HepG2 (cell line): ENCODE measurements at regions not wholly inside any gene's neighbourhood (a gene's known extent, or its start where the extent isn't known, plus 50 kb on each side); places are given as distances from the start of the nearest gene placed in this dataset.

Experiments
- ATAC-seq: fragments of 200-7000 bp; cut with Tn5 transposase; 3 replicates; pipeline ENCODE4 v1.9.1; 2020; ENCODE audit warnings: mild to moderate bottlenecking, moderate library complexity
- BruUV-seq: library from RNA; stranded (reverse); fragments of 400-500 nt; replicated peaks from 2 replicates; lab custom pipeline; 2021; lab: Mats Ljungman, UMichigan
- CTCF ChIA-PET: fragments of 300-600 bp; formaldehyde crosslinking; extraction: SDS; loops from one replicate; lab custom pipeline; 2021; ENCODE audit warnings: low total read pairs, inconsistent platforms, low intra/inter-chr PET ratio; lab: Yijun Ruan, JAX
- POLR2A ChIA-PET: fragments of 350-600 bp; sonication (Branson Sonifier 250); formaldehyde crosslinking; loops from one replicate; lab custom pipeline; 2020; ENCODE audit warnings: antibody characterized with exemption, inconsistent platforms; lab: Yijun Ruan, JAX
- DNase-seq: peaks from one replicate; pipeline ENCODE4 v3.0.0-alpha.2; 2015; ENCODE audit warnings: low spot score
- FAIRE-seq: peaks from 3 replicates; lab custom pipeline; 2011; peaks lifted over from hg19 to GRCh38; lab: Jason Lieb, UNC
- H2AFZ ChIP-seq: one replicate; pipeline ENCODE4 v1.6.1; 2011; ENCODE audit warnings: low read length, inconsistent platforms
- H3K27ac ChIP-seq: fragments of 300-600 bp; 3 replicates; pipeline ENCODE4 v1.8.0; 2011; ENCODE audit warnings: mixed run types, mild to moderate bottlenecking, mixed read lengths, low read length, inconsistent platforms; ENCODE audit not compliant: insufficient read depth; ENCODE audit errors: extremely low read length
- H3K27me3 ChIP-seq, 2 experiments: fragments of 200-600 bp in 1 of 2; 2 replicates in 1 of 2; 3 replicates in 1 of 2; pipeline versions ENCODE4 v1.6.0 to v1.8.0; 2011; ENCODE audit warnings: low read length in 2 of 2, mild to moderate bottlenecking in 2 of 2, moderate library complexity in 2 of 2, inconsistent platforms in 1 of 2; ENCODE audit not compliant: insufficient read depth in 2 of 2, control insufficient read depth in 1 of 2
- H3K36me3 ChIP-seq, 2 experiments: fragments of 200-600 bp in 1 of 2; replicated peaks in 1 of 2; 2 replicates in 1 of 2; 3 replicates in 1 of 2; pipeline versions ENCODE4 v1.5.1 to v1.8.0; 2011; ENCODE audit warnings: low read length in 2 of 2, inconsistent platforms in 1 of 2; ENCODE audit not compliant: insufficient read depth in 2 of 2, control insufficient read depth in 1 of 2
- H3K4me1 ChIP-seq: 2 replicates; pipeline ENCODE4 v1.5.1; 2012; ENCODE audit warnings: low read length, inconsistent platforms; ENCODE audit not compliant: insufficient read depth
- H3K4me2 ChIP-seq: 2 replicates; pipeline ENCODE4 v1.6.0; 2011; ENCODE audit warnings: low read depth, low read length, inconsistent platforms
- H3K4me3 ChIP-seq, 3 experiments: fragments of 200-600 bp in 1 of 3; sonication (generic), shearing (Covaris generic) in 1 of 3; replicated peaks in 1 of 3; 2 replicates each; pipeline ENCODE4 v1.5.1; 2011 to 2016; ENCODE audit warnings: low read length in 3 of 3, inconsistent platforms in 2 of 3, low read depth in 2 of 3, mild to moderate bottlenecking in 2 of 3, control low read depth in 1 of 3, mixed read lengths in 1 of 3; ENCODE audit not compliant: insufficient read depth in 1 of 3
- H3K79me2 ChIP-seq: one replicate; pipeline ENCODE4 v1.6.1; 2011; ENCODE audit warnings: low read length, inconsistent platforms; ENCODE audit not compliant: insufficient read depth
- H3K9ac ChIP-seq: 2 replicates; pipeline ENCODE4 v1.6.0; 2011; ENCODE audit warnings: mild to moderate bottlenecking, low read depth, low read length, inconsistent platforms; ENCODE audit not compliant: insufficient read depth
- H3K9me3 ChIP-seq: 2 replicates; pipeline ENCODE4 v1.5.1; 2012; ENCODE audit warnings: mild to moderate bottlenecking, low read length
- H4K20me1 ChIP-seq: 2 replicates; pipeline ENCODE4 v1.6.0; 2011; ENCODE audit warnings: inconsistent platforms, mild to moderate bottlenecking, low read length, moderate library complexity; ENCODE audit not compliant: insufficient read depth
- CENPX ChIP-seq: sonication (generic); formaldehyde crosslinking; IDR thresholded peaks from 2 replicates; pipeline ENCODE4 v1.9.0; 2021; ENCODE audit warnings: mild to moderate bottlenecking, missing genetic modification reagents, moderate library complexity
- ISX ChIP-seq: sonication (generic); formaldehyde crosslinking; conservative IDR thresholded peaks from 2 replicates; pipeline ENCODE4 v1.5.0; 2020; ENCODE audit warnings: missing genetic modification reagents
- KAT2B ChIP-seq: fragments of 150-350 bp; IDR thresholded peaks from 2 replicates; pipeline ENCODE4 v1.6.1; 2014; ENCODE audit warnings: low read depth, low read length, borderline replicate concordance
- KLF16 ChIP-seq, 2 experiments: sonication (generic) in 1 of 2; formaldehyde crosslinking in 1 of 2; IDR thresholded peaks; 2 replicates each; pipeline versions ENCODE4 v1.6.1 to v1.8.0; 2016 to 2023; ENCODE audit warnings: missing genetic modification reagents in 2 of 2, missing compliant biosample characterization in 1 of 2
- KMT2B ChIP-seq: IDR thresholded peaks from 2 replicates; pipeline ENCODE4 v1.6.1; 2016; ENCODE audit warnings: missing genetic modification reagents, missing compliant biosample characterization
- NBN ChIP-seq: fragments of 450-650 bp; conservative IDR thresholded peaks from 2 replicates; pipeline ENCODE4 v1.6.1; 2017
- ZNF160 ChIP-seq: sonication (generic); formaldehyde crosslinking; IDR thresholded peaks from 2 replicates; pipeline ENCODE4 v1.8.0; 2022; ENCODE audit warnings: mild to moderate bottlenecking, inconsistent platforms, missing genetic modification reagents
- ZNF224 ChIP-seq: sonication (generic); formaldehyde crosslinking; IDR thresholded peaks from 2 replicates; pipeline ENCODE4 v1.5.0; 2020; ENCODE audit warnings: mild to moderate bottlenecking, missing genetic modification reagents
- ZNF563 ChIP-seq: sonication (generic); formaldehyde crosslinking; IDR thresholded peaks from 2 replicates; pipeline ENCODE4 v1.8.0; 2022; ENCODE audit warnings: mild to moderate bottlenecking, moderate library complexity, missing genetic modification reagents
- ZNF589 ChIP-seq: sonication (generic); formaldehyde crosslinking; conservative IDR thresholded peaks from 2 replicates; pipeline ENCODE4 v1.8.0; 2022; ENCODE audit warnings: mild to moderate bottlenecking, moderate library complexity, missing genetic modification reagents
- ZNF616 ChIP-seq: sonication (generic); formaldehyde crosslinking; IDR thresholded peaks from 2 replicates; pipeline ENCODE4 v1.5.0; 2020; ENCODE audit warnings: low read depth, mild to moderate bottlenecking, missing genetic modification reagents
- ZNF709 ChIP-seq: sonication (generic); formaldehyde crosslinking; IDR thresholded peaks from 2 replicates; pipeline ENCODE4 v1.5.0; 2020; ENCODE audit warnings: mild to moderate bottlenecking, missing genetic modification reagents
- ZNF773 ChIP-seq: sonication (generic); formaldehyde crosslinking; IDR thresholded peaks from 2 replicates; pipeline ENCODE4 v1.4.0; 2020; ENCODE audit warnings: missing genetic modification reagents, borderline replicate concordance
- ZNF782 ChIP-seq: sonication (generic); formaldehyde crosslinking; IDR thresholded peaks from 2 replicates; pipeline ENCODE4 v1.4.0; 2020; ENCODE audit warnings: missing genetic modification reagents, mild to moderate bottlenecking, borderline replicate concordance
- WGBS: methylation state at CpG from one replicate; pipeline ENCODE4 v1.1.6; 2017; ENCODE audit warnings: low lambda C conversion rate; 5-methylcytosine and 5-hydroxymethylcytosine counted together
- in situ Hi-C: cut with HindIII; loops from 2 replicates; pipeline ENCODE4 v1.10.0; 2017; ENCODE audit warnings: low pct_unique_long_range_greater_than_20kb; ENCODE audit not compliant: extremely low pct_ligation_motif_present
- intact Hi-C: fragments of 100-400 bp; cut with micrococcal nuclease; formaldehyde crosslinking; loops from one replicate; pipeline ENCODE4 v1.10.0; 2022; ENCODE audit not compliant: unreplicated experiment
- TF ChIP-seq, protein P1 (sequence below): sonication (generic); formaldehyde crosslinking; conservative IDR thresholded peaks from 2 replicates; pipeline ENCODE4 v1.4.0; 2020; ENCODE audit warnings: missing genetic modification reagents
- TF ChIP-seq, protein P2 (sequence below): IDR thresholded peaks from 2 replicates; pipeline ENCODE4 v1.6.1; 2012; ENCODE audit warnings: low read depth, low read length, improper control_type of control experiment

- BruUV-seq: no TSS peak
- in situ Hi-C loops (no loop called here), intact Hi-C loops (no loop called here)
- no peak for FAIRE-seq
- Histone ChIP-seq H3K4me2 (no peak overlapping the region), H3K36me3 (no peaks in the 10 kb centered on the region), H3K4me3 (no peak overlapping the region), H4K20me1 (no peaks in the 10 kb centered on the region), H3K4me1 (no peaks in the 10 kb centered on the region), H3K27ac (no peak overlapping the region), H3K9me3 (no peaks in the 10 kb centered on the region), H3K27me3 (peaks cover 0 to 2% of the 10 kb centered on the region in 2 experiments; a peak in 2 of 5 replicates), H2AFZ (no peak overlapping the region), H3K9ac (no peak overlapping the region), H3K79me2 (no peaks in the 10 kb centered on the region)
- WGBS: 29% methylated on average over 8 of the region's 11 CpGs
- no peak for DNase-seq
- ChIA-PET POLR2A (no interaction called here), CTCF (no interaction called here)
- no peak for TF ChIP-seq KLF16 (CRISPR knock-in tag; IDR thresholded peaks at IDR 0.05)
- TF ChIP-seq NBN: no peak
- no peak for TF ChIP-seq KMT2B
- no peak for TF ChIP-seq ZNF563 (CRISPR knock-in tag)
- no peak for TF ChIP-seq ZNF616
- TF ChIP-seq CENPX (CRISPR knock-in tag): no peak
- no peak for TF ChIP-seq ZNF782 (CRISPR knock-in tag)
- TF ChIP-seq ISX (CRISPR knock-in tag): no peak
- TF ChIP-seq ZNF773: no peak
- no peak for TF ChIP-seq ZNF589 (CRISPR knock-in tag)
- no peak for TF ChIP-seq ZNF709
- TF ChIP-seq ZNF160: no peak
- TF ChIP-seq, protein P1, sequence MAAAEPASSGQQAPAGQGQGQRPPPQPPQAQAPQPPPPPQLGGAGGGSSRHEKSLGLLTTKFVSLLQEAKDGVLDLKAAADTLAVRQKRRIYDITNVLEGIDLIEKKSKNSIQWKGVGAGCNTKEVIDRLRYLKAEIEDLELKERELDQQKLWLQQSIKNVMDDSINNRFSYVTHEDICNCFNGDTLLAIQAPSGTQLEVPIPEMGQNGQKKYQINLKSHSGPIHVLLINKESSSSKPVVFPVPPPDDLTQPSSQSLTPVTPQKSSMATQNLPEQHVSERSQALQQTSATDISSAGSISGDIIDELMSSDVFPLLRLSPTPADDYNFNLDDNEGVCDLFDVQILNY (CRISPR knock-in tag): no peak
- TF ChIP-seq, protein P2, sequence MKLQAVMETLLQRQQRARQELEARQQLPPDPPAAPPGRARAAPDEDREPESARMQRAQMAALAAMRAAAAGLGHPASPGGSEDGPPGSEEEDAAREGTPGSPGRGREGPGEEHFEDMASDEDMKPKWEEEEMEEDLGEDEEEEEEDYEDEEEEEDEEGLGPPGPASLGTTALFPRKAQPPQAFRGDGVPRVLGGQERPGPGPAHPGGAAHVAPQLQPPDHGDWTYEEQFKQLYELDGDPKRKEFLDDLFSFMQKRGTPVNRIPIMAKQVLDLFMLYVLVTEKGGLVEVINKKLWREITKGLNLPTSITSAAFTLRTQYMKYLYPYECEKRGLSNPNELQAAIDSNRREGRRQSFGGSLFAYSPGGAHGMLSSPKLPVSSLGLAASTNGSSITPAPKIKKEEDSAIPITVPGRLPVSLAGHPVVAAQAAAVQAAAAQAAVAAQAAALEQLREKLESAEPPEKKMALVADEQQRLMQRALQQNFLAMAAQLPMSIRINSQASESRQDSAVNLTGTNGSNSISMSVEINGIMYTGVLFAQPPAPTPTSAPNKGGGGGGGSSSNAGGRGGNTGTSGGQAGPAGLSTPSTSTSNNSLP: no peak
- TF ChIP-seq KAT2B: no peak
- no peak for TF ChIP-seq ZNF224
- no peak for ATAC-seq
Measured at GRCh38 chr1:34650800-34651199, 104.0 kb upstream of the GJB5 start.
